ENCODE measurements at regions not wholly inside any gene's neighbourhood (a gene's known extent, or its start where the extent isn't known, plus 50 kb on each side); places are given as distances from the start of the nearest gene placed in this dataset.

GRCh38 chr6:159642481-159642880 is 50.6 kb downstream of the SOD2 start:
- TF ChIP-seq REST (IDR thresholded peaks at IDR 0.05; ENCODE audit: insufficient read depth in 1 of 2, low read depth in 2 of 2, low read length in 2 of 2) (no peak), FOXP2 (optimal IDR thresholded peaks at IDR 0.05; ENCODE audit: borderline replicate concordance, extremely low read depth, extremely low read length, insufficient read depth) (no peak), POLR2AphosphoS5 (IDR thresholded peaks at IDR 0.05; ENCODE audit: low read depth, low read length) (no peak)
